ENCODE measurements at regions not wholly inside any gene's neighbourhood (a gene's known extent, or its start where the extent isn't known, plus 50 kb on each side); places are given as distances from the start of the nearest gene placed in this dataset.
"Not testable (repeated sequence)": the region's sequence is repeated elsewhere in the genome, so short reads cannot be mapped to it uniquely, and the experiment has no call there.

DNA sequence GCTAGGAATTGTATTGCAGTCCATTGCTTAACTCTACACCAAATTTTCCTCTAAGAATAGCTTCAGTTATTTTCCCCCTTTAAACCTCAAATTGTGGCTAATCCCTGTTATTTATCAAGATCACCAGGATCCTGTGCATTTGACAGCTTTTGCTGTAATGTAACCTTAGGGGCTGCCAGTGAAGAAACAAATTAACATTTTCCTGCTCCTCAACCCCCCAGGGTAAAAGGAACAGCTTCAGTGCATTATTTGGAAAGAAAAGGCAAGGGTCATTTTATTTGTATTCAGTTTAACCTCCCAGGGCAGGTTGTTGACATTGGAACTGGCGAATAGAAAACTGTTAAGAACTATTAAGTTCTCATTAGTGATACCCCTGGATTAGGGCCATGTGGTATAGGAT lies 57.0 kb downstream of the PCDH20 start:
- no peak for DNase-seq

DNA sequence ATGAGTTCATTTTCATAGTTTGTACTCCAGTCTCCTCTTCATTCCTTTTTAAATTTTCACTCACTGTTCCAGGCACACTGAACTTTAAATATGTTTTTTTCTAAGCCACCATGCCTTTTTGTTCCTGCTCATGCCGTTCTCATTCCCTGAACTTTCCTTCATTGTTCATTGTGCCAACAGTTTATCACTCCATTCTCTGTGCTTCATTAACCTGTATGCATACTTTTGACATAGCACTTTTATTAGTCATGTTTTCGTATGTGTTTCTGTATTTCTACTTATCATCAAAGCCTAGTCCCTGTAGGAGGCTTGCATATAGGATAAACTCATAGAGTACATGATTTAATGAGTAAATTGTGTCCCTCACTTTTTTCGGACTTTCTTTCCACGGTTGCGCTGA lies 65.3 kb downstream of the PCDH20 start:
- DNase-seq = no peak

DNA sequence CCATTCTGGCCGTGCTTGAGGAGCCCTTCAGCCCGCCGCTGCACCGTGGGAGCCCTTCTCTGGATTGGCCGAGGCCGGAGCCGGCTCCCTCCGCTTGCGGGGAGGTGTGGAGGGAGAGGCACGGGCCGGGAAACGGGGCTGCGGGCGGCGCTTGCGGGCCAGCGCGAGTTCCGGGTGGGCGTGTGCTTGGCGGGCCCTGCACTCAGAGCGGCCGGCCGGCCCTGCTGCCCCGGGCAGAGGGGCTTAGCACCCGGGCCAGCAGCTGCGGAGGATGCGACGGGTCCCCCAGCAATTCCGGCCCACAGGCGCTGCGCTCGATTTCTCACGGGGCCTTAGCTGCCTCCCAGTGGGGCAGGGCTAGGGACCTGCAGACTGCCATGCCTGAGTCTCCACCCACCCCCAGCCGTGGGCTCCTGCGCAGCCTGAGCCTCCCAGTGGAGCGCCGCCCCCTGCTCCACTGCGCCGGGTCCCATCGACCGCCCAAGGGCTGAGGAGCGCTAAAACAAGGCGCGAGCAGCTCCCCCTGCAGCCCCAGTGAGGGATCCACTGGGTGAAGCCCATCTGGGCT lies 76.5 kb downstream of the PCDH20 start:
- no peak for DNase-seq

- no peak for DNase-seq
These were observed 99.0 kb downstream of the PCDH20 start for GRCh38 chr13:61316647-61317046.

DNA sequence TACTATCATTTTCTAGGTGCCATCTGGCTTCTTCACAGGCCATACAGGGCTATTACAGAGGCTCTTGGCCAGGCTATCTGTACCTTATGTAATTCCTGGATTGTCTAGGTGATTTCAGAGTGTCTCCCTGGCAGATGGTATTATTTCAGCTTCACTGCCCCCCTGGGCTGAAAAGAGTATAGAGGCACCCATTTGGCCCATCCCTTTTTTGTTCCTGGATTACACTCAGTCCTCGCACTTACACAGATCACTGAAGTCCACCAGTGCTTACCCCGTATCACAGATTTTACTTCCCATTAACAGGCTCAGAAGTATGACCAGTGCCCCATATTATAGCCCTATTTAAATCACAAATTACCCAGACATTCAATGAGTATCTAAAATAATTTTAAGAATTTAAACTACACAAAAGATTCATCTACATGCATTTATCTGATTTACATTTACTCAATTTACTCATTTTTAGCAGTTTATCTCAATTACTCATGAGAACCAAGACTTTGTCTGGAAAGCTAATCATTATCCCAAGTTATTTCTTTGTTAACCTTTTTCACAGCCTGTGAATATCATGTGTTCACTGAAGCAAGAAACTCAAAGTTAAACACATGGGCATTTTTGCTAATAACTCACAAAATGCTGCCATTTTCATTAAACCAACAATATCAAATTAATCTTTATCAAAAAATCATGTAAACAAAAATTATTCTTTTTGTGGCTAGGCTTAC lies 121.0 kb downstream of the PCDH20 start:
- DNase-seq = no peak

DNA sequence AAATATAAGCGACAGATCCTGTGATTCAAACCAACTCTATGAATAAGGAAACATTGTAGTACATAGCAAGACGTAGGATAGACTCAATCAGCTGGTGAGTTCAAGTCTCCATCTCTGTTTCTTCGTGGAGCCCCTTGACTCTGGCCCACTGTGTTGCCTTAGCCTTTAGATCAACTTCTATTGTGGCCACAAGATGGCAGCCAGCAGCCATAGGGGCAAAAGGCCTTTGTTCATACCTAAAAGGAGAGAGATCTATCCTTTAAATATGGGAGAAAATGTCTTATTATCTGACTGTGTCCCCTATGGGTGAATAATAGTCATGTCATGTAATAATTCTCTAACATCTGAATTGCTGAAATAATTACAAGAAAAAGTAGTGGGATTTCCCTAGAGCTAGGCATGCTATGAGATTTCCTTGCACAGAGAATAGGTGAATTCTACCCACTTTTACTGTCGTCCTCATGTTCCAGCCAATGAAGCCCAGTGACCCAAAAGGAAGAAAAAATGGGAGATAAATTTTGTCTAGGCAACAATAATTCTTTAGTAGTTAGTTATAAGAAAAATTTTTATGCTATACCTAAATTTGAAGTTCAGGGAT lies 129.4 kb downstream of the PCDH20 start:
- no peak for DNase-seq

GRCh38 chr13:61277586-61278276 lies 137.9 kb downstream of the PCDH20 start:
- no peak for DNase-seq

DNA sequence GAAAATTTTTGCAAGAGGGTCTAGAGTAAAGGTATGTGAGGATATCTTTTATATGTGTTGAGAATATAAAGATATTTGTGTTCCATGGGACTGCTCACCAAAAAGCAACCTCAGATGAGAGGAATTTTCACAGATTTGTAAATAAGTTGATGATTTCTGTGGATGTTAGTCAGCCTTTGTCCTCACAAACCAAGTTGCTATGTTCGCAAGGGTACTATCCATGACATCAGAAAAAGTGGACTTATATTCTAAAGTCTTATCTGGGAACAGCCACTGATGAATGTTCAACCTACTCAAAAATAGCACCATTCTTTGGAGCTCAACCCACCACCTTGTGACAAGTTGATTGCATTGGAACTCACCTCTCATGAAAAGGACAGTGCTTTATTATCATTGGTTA lies 138.6 kb downstream of the PCDH20 start:
- no peak for DNase-seq

- no peak for DNase-seq
These were observed 139.2 kb downstream of the PCDH20 start for GRCh38 chr13:61276401-61276800.

DNA sequence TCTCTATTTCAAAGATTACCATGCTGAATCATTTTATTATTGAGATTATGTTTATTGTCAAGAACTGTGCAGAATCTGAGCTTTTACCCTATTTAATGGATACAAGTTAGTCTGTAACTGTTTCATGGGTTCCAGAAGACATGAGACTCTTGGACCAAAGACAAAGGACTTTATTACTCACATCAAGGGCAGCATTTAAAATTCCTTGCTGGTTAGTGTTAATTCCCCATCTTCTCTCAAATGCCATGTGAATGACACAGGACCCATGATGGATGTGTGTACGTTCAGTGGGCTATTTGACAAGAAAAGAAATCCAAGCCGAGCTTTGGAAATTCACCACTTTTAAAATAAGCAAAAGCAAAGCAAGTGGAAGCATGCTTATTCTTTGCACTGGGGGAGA lies 139.9 kb downstream of the PCDH20 start:
- no peak for DNase-seq

GRCh38 chr13:61275251-61275650 lies 140.4 kb downstream of the PCDH20 start:
- DNase-seq = no peak

DNA sequence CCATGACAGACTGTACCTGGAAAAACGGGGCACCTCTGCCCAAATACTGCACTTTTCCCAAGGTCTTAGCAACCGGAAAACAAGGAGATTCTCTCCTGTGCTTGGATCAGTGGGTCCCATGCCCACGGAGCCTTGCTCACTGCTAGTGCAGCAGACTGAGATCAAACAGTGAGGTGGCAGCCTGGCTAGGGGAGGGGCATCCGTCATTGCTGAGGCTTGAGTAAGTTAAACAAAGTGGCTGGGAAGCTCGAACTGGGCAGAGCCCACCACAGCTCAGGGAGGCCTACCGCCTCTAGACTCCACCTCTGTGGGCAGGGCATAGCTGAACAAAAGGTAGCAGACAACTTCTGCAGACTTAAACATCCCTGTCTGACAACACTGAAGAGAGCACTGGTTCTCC lies 148.8 kb downstream of the PCDH20 start:
- DNase-seq = not testable (repeated sequence)

DNA sequence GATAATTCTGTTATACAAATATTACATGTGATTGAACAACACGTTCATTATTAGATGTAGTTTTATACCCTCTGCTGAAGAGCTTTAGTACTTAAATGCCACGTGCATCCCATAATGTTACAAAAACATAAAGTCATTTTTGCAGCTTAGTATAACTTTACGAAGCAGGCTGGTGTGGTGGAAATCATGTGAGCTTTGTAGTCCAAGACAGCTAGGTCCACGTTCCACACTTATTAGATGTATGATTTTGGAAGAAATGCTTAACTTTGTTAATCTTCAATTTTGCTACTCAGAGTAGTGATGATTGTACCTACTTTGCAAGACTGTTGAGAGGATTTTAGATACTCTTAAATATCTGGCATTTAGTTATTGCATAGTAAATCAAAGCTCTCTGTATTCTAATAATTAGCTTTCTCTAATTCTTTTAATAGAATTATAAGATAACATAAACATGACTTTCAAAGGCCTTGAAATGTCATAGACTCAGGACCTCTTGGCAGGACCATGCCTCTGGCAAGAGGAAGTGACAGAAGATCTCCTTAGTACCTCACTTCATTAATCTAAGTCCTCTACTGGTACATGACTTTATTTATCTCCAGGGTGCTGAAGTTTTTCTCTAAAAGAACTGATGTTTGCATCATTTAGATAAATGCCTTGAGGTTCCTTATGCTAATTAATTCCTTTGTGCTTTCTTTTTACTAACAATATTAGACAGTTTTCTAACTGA lies 153.7 kb downstream of the PCDH20 start:
- DNase-seq = no peak

- DNase-seq = no peak
These were observed 157.5 kb downstream of the PCDH20 start for GRCh38 chr13:61258185-61258584.

DNA sequence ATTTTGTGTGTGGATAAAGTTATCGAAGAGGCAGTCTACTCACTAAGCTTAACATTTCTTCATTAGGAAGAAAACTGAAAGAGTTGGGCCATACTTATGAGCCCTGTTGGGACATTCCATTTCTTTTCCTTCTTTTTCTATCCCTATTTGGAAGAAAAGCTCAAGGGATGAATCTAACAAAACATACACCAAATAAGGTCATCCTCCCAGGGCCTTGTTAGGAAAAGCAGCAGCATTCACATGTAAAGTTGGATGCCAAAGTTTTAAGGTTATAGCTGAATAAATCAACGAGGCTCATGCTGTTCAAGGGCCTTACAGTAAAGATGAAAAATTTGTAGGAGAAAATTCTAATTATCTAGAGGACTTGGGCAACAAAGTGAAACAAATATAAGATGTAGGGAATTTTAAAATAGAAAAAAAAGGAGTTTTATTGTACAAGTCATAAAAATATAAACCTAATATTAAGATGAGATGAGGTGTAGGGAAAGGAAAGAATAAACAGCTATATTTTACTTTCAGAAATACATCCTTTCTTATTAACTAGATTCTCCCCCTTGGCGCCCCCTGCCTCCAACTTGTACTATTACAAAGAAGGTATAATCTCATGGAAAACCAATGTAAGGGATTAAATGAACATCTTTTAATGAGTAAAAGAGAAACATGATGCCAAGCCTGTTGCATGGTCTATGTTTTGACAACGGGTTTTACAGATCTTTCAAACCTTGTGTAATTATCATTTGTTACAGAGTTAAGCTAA lies 160.4 kb downstream of the PCDH20 start:
- DNase-seq = no peak

- no peak for DNase-seq
These were observed 162.4 kb downstream of the PCDH20 start for GRCh38 chr13:61253105-61253877.

- DNase-seq = no peak
These were observed 163.4 kb downstream of the PCDH20 start for GRCh38 chr13:61252213-61252612.

- DNase-seq = no peak
These were observed 168.3 kb downstream of the PCDH20 start for GRCh38 chr13:61247149-61247936.

DNA sequence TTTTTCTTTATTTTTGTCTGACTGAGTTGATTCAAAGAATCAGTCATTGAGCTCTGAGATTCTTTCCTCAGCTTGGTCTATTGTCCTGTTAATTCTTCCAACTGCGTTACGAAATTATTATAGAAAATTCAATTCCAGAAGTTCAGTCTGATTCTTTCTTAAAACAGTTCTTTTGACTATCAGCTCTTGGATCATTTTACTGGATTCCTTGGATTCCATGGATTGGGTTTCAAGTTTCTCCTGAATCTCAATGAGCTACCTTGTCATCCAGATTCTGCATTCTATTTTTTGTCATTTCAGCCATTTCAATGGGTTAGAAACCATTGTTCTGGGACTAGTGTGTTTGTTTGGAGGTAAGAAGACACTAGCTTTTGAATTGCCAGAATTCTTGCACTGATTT lies 169.3 kb downstream of the PCDH20 start:
- no peak for DNase-seq

DNA sequence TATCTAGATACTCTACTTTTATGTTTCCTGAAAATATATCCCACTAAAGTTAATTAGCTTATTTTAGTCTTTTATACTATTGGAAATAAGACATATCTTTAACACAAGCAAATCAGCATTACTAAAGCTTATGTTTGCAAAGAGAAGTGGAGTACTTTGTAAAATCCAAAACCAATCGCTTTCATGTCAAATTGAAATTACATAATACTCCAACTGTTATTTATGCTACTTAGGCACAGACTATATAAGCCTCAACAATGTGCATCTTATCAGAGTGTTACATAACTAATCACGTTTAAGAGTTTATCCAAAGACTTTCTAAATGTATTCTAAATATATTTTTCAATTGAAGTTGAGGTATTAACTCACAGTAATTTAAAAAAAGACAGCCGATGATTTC lies 200.0 kb downstream of the PCDH20 start:
- DNase-seq = no peak
